HUES64 (cell line): ENCODE measurements at regions not wholly inside any gene's neighbourhood (a gene's known extent, or its start where the extent isn't known, plus 50 kb on each side); places are given as distances from the start of the nearest gene placed in this dataset.

Source experiments
- H3K27ac ChIP-seq: 2 replicates; pipeline ENCODE4 v1.7.0; 2013; ENCODE audit warnings: low read depth, low read length, inconsistent platforms
- H3K27me3 ChIP-seq: 2 replicates; pipeline ENCODE4 v1.6.1; 2013; ENCODE audit warnings: mild to moderate bottlenecking, low read length; ENCODE audit not compliant: insufficient read depth
- H3K36me3 ChIP-seq: 2 replicates; pipeline ENCODE4 v1.6.1; 2013; ENCODE audit warnings: mild to moderate bottlenecking, low read length; ENCODE audit not compliant: insufficient read depth
- H3K4me1 ChIP-seq: 2 replicates; pipeline ENCODE4 v1.6.1; 2013; ENCODE audit warnings: mild to moderate bottlenecking, low read length, moderate library complexity; ENCODE audit not compliant: insufficient read depth
- H3K4me3 ChIP-seq: 2 replicates; pipeline ENCODE4 v1.5.1; 2013; ENCODE audit warnings: mild to moderate bottlenecking, low read length, moderate library complexity
- H3K9ac ChIP-seq: 2 replicates; pipeline ENCODE4 v1.6.1; 2013; ENCODE audit warnings: mild to moderate bottlenecking, low read depth, low read length
- H3K9me3 ChIP-seq: 2 replicates; pipeline ENCODE4 v1.6.1; 2013; ENCODE audit warnings: low read depth, low read length; ENCODE audit not compliant: insufficient read depth
- WGBS: fragments of 150-250, 120-280 bp; methylation state at CpG from one replicate; pipeline ENCODE4 v1.1.7; 2013; ENCODE audit warnings: missing lambda C conversion rate; 5-methylcytosine and 5-hydroxymethylcytosine counted together

GRCh38 chr15:39177561-39177960 is 403.3 kb upstream of the THBS1 start:
- Histone ChIP-seq H3K9me3 (no peaks in the 10 kb centered on the region), H3K9ac (no peak overlapping the region), H3K36me3 (no peaks in the 10 kb centered on the region), H3K27ac (no peak overlapping the region), H3K4me1 (peaks cover 12% of the 10 kb centered on the region; the same call in 1 of the 2 replicates), H3K4me3 (no peak overlapping the region), H3K27me3 (no peaks in the 10 kb centered on the region)
- 92% methylated on average over 4 of the region's 4 CpGs for WGBS

GRCh38 chr15:39180030-39180429 is 400.8 kb upstream of the THBS1 start:
- Histone ChIP-seq H3K9ac (no peak overlapping the region), H3K27me3 (no peaks in the 10 kb centered on the region), H3K27ac (no peak overlapping the region), H3K9me3 (no peaks in the 10 kb centered on the region), H3K36me3 (no peaks in the 10 kb centered on the region), H3K4me3 (no peak overlapping the region), H3K4me1 (peaks cover 6% of the 10 kb centered on the region; the same call in 1 of the 2 replicates)
- 80% methylated on average over 1 of the region's 1 CpG for WGBS

DNA sequence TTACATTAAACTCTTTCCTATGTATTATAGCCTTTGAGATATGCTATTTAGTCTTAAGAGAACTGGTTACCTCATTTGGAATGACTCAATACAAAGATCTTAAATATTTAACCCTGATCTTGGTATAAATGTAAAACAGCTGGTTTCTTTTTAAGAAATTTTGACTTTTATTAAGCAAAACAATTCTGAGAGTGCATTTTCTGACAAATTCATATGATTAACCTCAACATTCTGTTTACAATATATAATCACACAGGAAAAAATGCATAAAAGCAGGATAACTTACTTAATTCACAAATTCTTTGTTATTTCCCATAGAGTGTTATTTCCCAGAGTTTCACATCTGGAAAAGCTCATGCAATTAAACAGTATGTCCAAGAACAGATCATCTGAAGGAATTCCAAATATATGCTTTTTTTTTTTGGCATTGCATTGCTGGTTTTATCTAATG is 400.4 kb upstream of the THBS1 start:
- H3K4me3 ChIP-seq = no peak overlapping the region
- no peaks in the 10 kb centered on the region for H3K9me3 ChIP-seq
- H3K9ac ChIP-seq = no peak overlapping the region
- H3K4me1 ChIP-seq = peaks cover 6% of the 10 kb centered on the region; the same call in 1 of the 2 replicates
- no peaks in the 10 kb centered on the region for H3K27me3 ChIP-seq
- H3K27ac ChIP-seq = no peak overlapping the region
- H3K36me3 ChIP-seq = no peaks in the 10 kb centered on the region

DNA sequence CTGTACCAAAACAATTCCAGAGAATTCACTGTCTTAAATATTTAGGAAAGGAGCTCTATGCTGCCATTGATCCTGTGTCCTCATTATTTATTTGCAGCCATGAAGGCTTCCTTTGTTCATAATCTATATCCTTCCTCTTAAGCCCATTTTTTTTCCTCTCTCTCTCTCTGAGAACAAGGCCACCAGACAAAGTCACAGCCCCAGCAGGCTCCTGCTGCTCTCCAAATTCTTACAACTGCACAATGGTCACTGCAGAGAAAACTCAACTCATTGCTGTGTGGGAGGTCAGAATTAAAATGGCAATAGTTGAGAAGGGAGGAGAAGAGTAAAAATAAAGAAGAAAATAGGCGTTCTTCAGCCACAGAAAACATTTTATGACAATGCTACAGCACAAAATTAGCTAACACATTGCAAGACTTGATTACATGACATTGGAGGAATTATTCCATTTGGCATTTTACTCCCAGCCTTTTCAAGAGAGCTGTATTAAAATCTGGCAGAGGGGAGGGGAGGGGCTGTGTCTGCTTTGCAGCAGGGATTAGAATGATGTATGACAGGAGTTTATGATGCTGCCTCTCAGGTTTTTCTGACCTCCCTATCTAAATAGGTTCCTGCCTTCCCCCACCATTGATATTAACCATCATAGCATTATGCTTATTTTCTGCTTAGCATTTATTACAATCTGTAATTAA is 399.7 kb upstream of the THBS1 start:
- Histone ChIP-seq H3K27ac (no peak overlapping the region), H3K4me3 (no peak overlapping the region), H3K9ac (no peak overlapping the region), H3K36me3 (no peaks in the 10 kb centered on the region), H3K9me3 (no peaks in the 10 kb centered on the region), H3K27me3 (no peaks in the 10 kb centered on the region), H3K4me1 (peaks cover 6% of the 10 kb centered on the region; the same call in 1 of the 2 replicates)
- WGBS = no CpG with 5 or more reads among the region's 1 CpG

- H3K9ac ChIP-seq = no peak overlapping the region
- no peaks in the 10 kb centered on the region for H3K36me3 ChIP-seq
- no peak overlapping the region for H3K4me3 ChIP-seq
- no peak overlapping the region for H3K27ac ChIP-seq
- H3K4me1 ChIP-seq = peaks cover 6% of the 10 kb centered on the region; the same call in 1 of the 2 replicates
- no peaks in the 10 kb centered on the region for H3K27me3 ChIP-seq
- no peaks in the 10 kb centered on the region for H3K9me3 ChIP-seq
- WGBS = 91% methylated on average over 2 of the region's 2 CpGs
Measured at GRCh38 chr15:39181940-39182339, 398.9 kb upstream of the THBS1 start.

GRCh38 chr15:39183164-39183881 is 397.6 kb upstream of the THBS1 start:
- no peaks in the 10 kb centered on the region for H3K36me3 ChIP-seq
- H3K27me3 ChIP-seq = no peaks in the 10 kb centered on the region
- H3K4me1 ChIP-seq = peaks cover 6% of the 10 kb centered on the region; the same call in 1 of the 2 replicates
- no peaks in the 10 kb centered on the region for H3K9me3 ChIP-seq
- no peak overlapping the region for H3K9ac ChIP-seq
- no peak overlapping the region for H3K4me3 ChIP-seq
- WGBS = 95% methylated on average over 1 of the region's 1 CpG
- H3K27ac ChIP-seq = no peak overlapping the region

GRCh38 chr15:39184701-39185390 is 396.0 kb upstream of the THBS1 start:
- 97% methylated on average over 4 of the region's 4 CpGs for WGBS
- H3K9ac ChIP-seq = no peak overlapping the region
- H3K36me3 ChIP-seq = no peaks in the 10 kb centered on the region
- H3K4me3 ChIP-seq = no peak overlapping the region
- no peak overlapping the region for H3K27ac ChIP-seq
- H3K27me3 ChIP-seq = no peaks in the 10 kb centered on the region
- H3K9me3 ChIP-seq = no peaks in the 10 kb centered on the region
- H3K4me1 ChIP-seq = peaks cover 6% of the 10 kb centered on the region; the same call in 1 of the 2 replicates

- Histone ChIP-seq H3K36me3 (no peaks in the 10 kb centered on the region), H3K4me3 (no peak overlapping the region), H3K27me3 (no peaks in the 10 kb centered on the region), H3K27ac (no peak overlapping the region), H3K4me1 (no peaks in the 10 kb centered on the region; the same call in 1 of the 2 replicates), H3K9ac (no peak overlapping the region), H3K9me3 (no peaks in the 10 kb centered on the region)
- no CpG with 5 or more reads among the region's 1 CpG for WGBS
Measured at GRCh38 chr15:39188314-39188713, 392.6 kb upstream of the THBS1 start.

- no peaks in the 10 kb centered on the region for H3K27me3 ChIP-seq
- WGBS = 89% methylated on average over 3 of the region's 3 CpGs
- H3K9ac ChIP-seq = no peak overlapping the region
Measured at GRCh38 chr15:39188930-39189329, 391.9 kb upstream of the THBS1 start.

GRCh38 chr15:39191871-39192291 is 389.0 kb upstream of the THBS1 start:
- Histone ChIP-seq H3K4me3 (no peak overlapping the region), H3K9me3 (no peaks in the 10 kb centered on the region), H3K36me3 (no peaks in the 10 kb centered on the region), H3K27me3 (no peaks in the 10 kb centered on the region), H3K9ac (no peak overlapping the region), H3K4me1 (no peaks in the 10 kb centered on the region; the same call in 1 of the 2 replicates), H3K27ac (no peak overlapping the region)

More at GRCh38 chr15:39188930-39189329, 391.9 kb upstream of the THBS1 start:
- Histone ChIP-seq H3K36me3 (no peaks in the 10 kb centered on the region), H3K4me1 (no peaks in the 10 kb centered on the region; the same call in 1 of the 2 replicates), H3K27ac (no peak overlapping the region), H3K4me3 (no peak overlapping the region), H3K9me3 (no peaks in the 10 kb centered on the region)

GRCh38 chr15:39192351-39192750 is 388.5 kb upstream of the THBS1 start:
- no peaks in the 10 kb centered on the region for H3K36me3 ChIP-seq
- H3K4me1 ChIP-seq = no peaks in the 10 kb centered on the region; the same call in 1 of the 2 replicates
- WGBS = 97% methylated on average over 3 of the region's 3 CpGs
- H3K9ac ChIP-seq = no peak overlapping the region
- H3K27me3 ChIP-seq = no peaks in the 10 kb centered on the region
- no peaks in the 10 kb centered on the region for H3K9me3 ChIP-seq
- H3K4me3 ChIP-seq = no peak overlapping the region
- no peak overlapping the region for H3K27ac ChIP-seq
